Peyer's patch (tissue), 4 donors: ENCODE measurements at regions not wholly inside any gene's neighbourhood (a gene's known extent, or its start where the extent isn't known, plus 50 kb on each side); places are given as distances from the start of the nearest gene placed in this dataset.

ENCODE experiments used
- DNase-seq, 3 donors: peaks; one replicate each; pipeline ENCODE4 v3.0.0-alpha.2; 2017 to 2019
- H3K27ac ChIP-seq, 4 donors: fragments of 200-600 bp; sonication (generic); one replicate each; pipeline ENCODE4 v1.5.1; 2016 to 2019
- H3K27me3 ChIP-seq, 2 donors: fragments of 200-600 bp; sonication (generic); one replicate each; pipeline ENCODE4 v1.5.1; 2019
- H3K36me3 ChIP-seq, 3 donors: fragments of 200-600 bp; sonication (generic); one replicate each; pipeline ENCODE4 v1.5.1; 2016 to 2019
- H3K4me1 ChIP-seq, 4 donors: fragments of 200-600 bp; sonication (generic); one replicate each; pipeline ENCODE4 v1.5.1; 2016 to 2019
- H3K4me3 ChIP-seq, 4 donors: fragments of 200-600 bp; sonication (generic); 1 replicate in 3 of 4; 2 replicates in 1 of 4; pipeline ENCODE4 v1.5.1; 2016 to 2019; ENCODE audit warnings: mild to moderate bottlenecking in 1 of 4
- H3K9me3 ChIP-seq, 4 donors: fragments of 200-600 bp; sonication (generic); one replicate each; pipeline ENCODE4 v1.5.1; 2016 to 2019; ENCODE audit warnings: mild to moderate bottlenecking in 1 of 4
- POLR2A ChIP-seq, 2 donors: fragments of 450-650 bp; IDR thresholded peaks; one replicate each; pipeline ENCODE4 v1.5.1; 2017; ENCODE audit warnings: antibody characterized with exemption in 2 of 2, mild to moderate bottlenecking in 2 of 2, moderate library complexity in 2 of 2
- TF ChIP-seq, protein P1 (sequence below), 6 experiments: fragments of 450-650 bp in 4 of 6; fragments of 200-600 bp in 2 of 6; sonication (generic) in 1 of 6; IDR thresholded peaks; one replicate each; pipeline ENCODE4 v1.5.1; 2017 to 2019; ENCODE audit warnings: antibody characterized with exemption in 6 of 6, mild to moderate bottlenecking in 3 of 6, moderate library complexity in 1 of 6

GRCh38 chr4:11568511-11568910 lies 139.8 kb upstream of the HS3ST1 start:
- Histone ChIP-seq H3K4me1 (no peaks in the 10 kb centered on the region), H3K27ac (no peak overlapping the region), H3K36me3 (no peaks in the 10 kb centered on the region), H3K27me3 (no peaks in the 10 kb centered on the region), H3K9me3 (no peaks in the 10 kb centered on the region), H3K4me3 (no peak overlapping the region)
- no peak for DNase-seq
- TF ChIP-seq, protein P1, sequence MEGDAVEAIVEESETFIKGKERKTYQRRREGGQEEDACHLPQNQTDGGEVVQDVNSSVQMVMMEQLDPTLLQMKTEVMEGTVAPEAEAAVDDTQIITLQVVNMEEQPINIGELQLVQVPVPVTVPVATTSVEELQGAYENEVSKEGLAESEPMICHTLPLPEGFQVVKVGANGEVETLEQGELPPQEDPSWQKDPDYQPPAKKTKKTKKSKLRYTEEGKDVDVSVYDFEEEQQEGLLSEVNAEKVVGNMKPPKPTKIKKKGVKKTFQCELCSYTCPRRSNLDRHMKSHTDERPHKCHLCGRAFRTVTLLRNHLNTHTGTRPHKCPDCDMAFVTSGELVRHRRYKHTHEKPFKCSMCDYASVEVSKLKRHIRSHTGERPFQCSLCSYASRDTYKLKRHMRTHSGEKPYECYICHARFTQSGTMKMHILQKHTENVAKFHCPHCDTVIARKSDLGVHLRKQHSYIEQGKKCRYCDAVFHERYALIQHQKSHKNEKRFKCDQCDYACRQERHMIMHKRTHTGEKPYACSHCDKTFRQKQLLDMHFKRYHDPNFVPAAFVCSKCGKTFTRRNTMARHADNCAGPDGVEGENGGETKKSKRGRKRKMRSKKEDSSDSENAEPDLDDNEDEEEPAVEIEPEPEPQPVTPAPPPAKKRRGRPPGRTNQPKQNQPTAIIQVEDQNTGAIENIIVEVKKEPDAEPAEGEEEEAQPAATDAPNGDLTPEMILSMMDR (IDR thresholded peaks at IDR 0.05): no peak
- TF ChIP-seq POLR2A (IDR thresholded peaks at IDR 0.05): no peak

GRCh38 chr4:11566444-11567022 lies 137.8 kb upstream of the HS3ST1 start:
- DNase-seq: no peak
- H3K27ac ChIP-seq: peak overlapping the region in 1 of 4 donors; percentile 8
- no peak overlapping the region for H3K4me3 ChIP-seq
- H3K36me3 ChIP-seq: no peaks in the 10 kb centered on the region
- no peaks in the 10 kb centered on the region for H3K9me3 ChIP-seq
- H3K4me1 ChIP-seq: no peaks in the 10 kb centered on the region
- TF ChIP-seq, protein P1 (IDR thresholded peaks at IDR 0.05): peak in 1 of 6 experiments; percentile 33
- TF ChIP-seq POLR2A (IDR thresholded peaks at IDR 0.05): no peak
- H3K27me3 ChIP-seq: no peaks in the 10 kb centered on the region

- TF ChIP-seq, protein P1 (IDR thresholded peaks at IDR 0.05): no peak
- TF ChIP-seq POLR2A (IDR thresholded peaks at IDR 0.05): no peak
- Histone ChIP-seq H3K4me3 (no peak overlapping the region), H3K27ac (no peak overlapping the region), H3K9me3 (no peaks in the 10 kb centered on the region), H3K27me3 (no peaks in the 10 kb centered on the region), H3K36me3 (no peaks in the 10 kb centered on the region), H3K4me1 (no peaks in the 10 kb centered on the region)
- no peak for DNase-seq
These were observed 137.2 kb upstream of the HS3ST1 start for GRCh38 chr4:11565899-11566298.

DNA sequence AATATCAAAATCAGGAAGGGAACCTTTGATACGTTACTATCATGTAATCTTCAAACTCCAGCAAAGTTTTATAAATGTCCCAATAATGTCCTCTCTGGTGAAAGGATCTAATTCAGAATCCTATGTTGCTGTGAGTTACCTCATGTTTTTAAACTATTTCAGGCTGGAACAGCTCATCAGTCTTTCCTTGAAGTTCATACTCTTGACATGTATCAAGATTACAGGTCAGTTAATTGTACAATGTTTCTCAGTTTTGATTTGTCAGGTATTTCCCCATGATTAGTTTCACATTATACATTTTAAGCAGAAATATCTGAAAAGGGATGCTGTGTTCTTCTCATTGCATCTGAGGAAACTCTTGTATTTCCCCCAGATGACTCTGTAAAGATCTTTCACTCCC lies 136.5 kb upstream of the HS3ST1 start:
- Histone ChIP-seq H3K27ac (no peak overlapping the region), H3K36me3 (no peaks in the 10 kb centered on the region), H3K9me3 (no peaks in the 10 kb centered on the region), H3K4me3 (no peak overlapping the region), H3K4me1 (no peaks in the 10 kb centered on the region), H3K27me3 (no peaks in the 10 kb centered on the region)
- no peak for TF ChIP-seq POLR2A (IDR thresholded peaks at IDR 0.05)
- TF ChIP-seq, protein P1 (IDR thresholded peaks at IDR 0.05): no peak
- no peak for DNase-seq

DNA sequence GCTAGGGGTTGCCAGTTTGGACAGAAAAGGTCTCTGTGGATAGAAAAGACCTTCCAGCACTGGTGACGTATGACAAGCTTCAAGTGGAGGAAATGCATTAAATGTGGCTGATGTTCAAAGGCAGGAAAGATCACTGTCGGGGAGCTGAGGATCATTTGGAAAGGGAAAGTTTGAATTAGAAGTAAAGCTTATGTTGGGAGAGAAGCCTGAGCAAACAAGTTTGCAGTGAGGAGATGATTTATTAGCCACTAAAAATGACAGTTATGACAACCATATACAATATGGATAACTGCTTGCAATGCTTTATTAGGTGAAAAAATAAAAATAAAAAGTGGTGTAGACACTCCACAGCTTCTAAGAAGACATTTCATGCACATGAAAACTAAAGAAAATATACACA lies 135.3 kb upstream of the HS3ST1 start:
- H3K36me3 ChIP-seq: no peaks in the 10 kb centered on the region
- no peak for DNase-seq
- H3K9me3 ChIP-seq: no peaks in the 10 kb centered on the region
- H3K27ac ChIP-seq: no peak overlapping the region
- TF ChIP-seq POLR2A (IDR thresholded peaks at IDR 0.05): no peak
- TF ChIP-seq, protein P1 (IDR thresholded peaks at IDR 0.05): no peak
- H3K4me1 ChIP-seq: no peaks in the 10 kb centered on the region
- no peak overlapping the region for H3K4me3 ChIP-seq
- H3K27me3 ChIP-seq: no peaks in the 10 kb centered on the region

DNA sequence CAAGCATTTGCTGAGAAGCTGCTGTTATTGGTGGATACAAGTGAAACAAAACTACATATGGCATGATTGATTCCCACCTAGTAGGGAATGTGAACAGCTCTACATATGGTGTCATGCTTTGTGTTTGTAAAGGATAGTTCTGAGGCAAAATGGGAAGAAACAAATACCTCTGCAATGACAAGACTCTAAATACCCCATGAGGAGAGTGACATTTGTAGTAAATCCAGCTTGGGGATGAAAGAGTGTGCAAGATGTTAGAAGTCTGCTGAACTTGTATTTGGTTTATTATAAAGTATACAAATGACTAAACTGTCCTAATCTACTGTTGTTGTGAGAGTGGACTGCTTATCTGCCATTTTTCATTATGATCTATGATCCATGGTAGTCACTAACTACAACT lies 120.8 kb upstream of the HS3ST1 start:
- no peaks in the 10 kb centered on the region for H3K27me3 ChIP-seq
- no peak for DNase-seq
- no peaks in the 10 kb centered on the region for H3K36me3 ChIP-seq
- no peak overlapping the region for H3K4me3 ChIP-seq
- H3K27ac ChIP-seq: peak overlapping the region in 1 of 4 donors; percentile 35
- H3K4me1 ChIP-seq: no peaks in the 10 kb centered on the region
- TF ChIP-seq POLR2A (IDR thresholded peaks at IDR 0.05): no peak
- TF ChIP-seq, protein P1 (IDR thresholded peaks at IDR 0.05): no peak
- no peaks in the 10 kb centered on the region for H3K9me3 ChIP-seq
